GM18508 (cell line): ENCODE measurements at regions not wholly inside any gene's neighbourhood (a gene's known extent, or its start where the extent isn't known, plus 50 kb on each side); places are given as distances from the start of the nearest gene placed in this dataset.
"Not testable (repeated sequence)": the region's sequence is repeated elsewhere in the genome, so short reads cannot be mapped to it uniquely, and the experiment has no call there.

Source experiments
- ATAC-seq: cut with Tn5 transposase; IDR thresholded peaks from one replicate; pipeline ENCODE4 v1.9.1; 2021; ENCODE audit warnings: moderate number of reproducible peaks; ENCODE audit not compliant: insufficient read depth, unreplicated experiment

DNA sequence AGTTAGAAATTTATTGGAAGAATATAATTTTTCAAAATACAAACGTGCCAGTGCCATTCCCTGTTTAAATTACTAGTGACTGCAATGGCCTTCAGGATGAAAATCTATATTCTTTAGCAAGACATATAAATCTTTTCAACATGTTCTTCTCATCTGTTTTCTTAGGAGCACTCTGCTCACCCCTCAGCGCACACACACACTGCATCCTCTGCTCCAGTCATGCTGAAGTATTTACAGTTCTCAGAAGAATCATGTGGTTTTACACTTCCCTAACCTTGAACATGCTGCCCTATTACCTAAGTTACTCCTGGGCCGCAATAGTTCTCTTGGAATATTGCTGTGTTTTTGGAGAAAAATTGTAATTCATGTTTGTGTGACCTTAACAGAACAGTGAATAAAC is 820.6 kb downstream of the CDH8 start:
- ATAC-seq = no peak

DNA sequence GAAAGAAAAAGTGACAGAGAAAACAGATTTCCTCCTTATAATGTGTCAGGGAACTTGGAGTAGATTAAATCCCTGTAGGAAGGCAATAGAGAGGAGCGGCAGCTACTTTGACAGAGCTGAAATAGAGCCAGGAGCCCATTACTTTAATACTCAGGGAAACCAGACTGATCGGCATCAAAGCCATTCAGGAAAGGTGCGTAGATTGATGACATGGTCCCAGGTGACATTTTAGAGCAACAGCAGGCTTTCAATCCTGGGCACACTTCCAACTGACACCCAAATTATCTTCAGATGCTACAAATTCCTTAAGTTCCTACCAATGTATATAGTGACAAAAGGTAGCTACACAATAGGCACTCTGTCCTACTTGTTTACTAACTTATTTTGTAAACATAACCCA is 821.5 kb downstream of the CDH8 start:
- ATAC-seq = no peak

DNA sequence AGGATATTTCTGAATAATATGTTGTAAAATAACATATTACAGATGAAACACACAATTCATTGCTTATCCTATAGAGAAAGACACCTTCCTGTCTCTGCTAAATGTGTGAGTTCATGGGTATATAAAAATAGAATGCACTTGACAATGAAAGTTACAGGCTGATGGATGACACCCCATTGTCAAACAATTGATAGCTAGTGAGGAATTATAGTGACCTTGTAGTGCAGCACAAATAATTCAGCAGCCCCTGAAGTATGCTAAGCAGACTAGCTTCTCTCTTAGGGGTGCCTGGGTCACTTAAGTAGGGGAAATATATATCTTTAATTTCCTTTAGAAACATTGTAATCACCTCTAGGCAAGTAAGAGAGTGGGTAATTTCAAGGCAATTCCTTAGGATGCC is 826.2 kb downstream of the CDH8 start:
- ATAC-seq = no peak

DNA sequence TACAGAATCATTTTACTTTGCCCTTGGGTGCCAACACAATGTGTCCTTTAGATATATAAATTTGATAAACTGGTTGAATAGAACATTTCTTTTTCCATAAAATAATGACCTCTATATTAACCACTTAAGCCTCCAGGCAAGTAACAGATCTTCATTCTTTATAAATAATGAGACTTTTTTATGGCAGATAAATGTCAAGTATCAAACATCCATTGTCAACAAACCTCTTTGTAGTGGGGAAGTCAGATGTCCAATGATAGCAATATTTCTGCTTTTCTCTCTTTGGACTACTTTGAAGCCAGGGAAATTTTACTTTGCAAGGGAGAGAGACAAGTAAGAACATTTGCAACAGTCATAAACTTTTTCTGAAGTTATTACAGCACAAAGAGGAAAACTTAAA is 841.2 kb downstream of the CDH8 start:
- no peak for ATAC-seq

DNA sequence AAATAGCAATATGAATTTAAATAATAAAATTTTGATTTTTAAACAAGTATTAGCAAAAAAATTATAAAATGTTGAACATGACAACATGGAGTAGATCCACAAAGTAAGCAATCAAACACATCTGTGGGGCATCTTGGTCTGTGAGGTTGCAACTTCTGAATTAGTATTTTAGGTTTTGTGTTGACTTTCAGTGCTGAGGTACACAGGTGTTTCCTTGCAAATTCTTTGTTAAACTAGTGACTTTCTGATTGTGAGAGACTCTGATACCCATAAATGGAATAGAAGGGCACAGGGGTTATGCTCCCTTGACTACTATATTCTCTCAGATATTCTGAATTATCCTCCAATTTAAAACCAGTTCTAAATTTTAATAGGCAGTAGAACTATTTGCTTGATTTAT is 841.7 kb downstream of the CDH8 start:
- ATAC-seq = no peak

DNA sequence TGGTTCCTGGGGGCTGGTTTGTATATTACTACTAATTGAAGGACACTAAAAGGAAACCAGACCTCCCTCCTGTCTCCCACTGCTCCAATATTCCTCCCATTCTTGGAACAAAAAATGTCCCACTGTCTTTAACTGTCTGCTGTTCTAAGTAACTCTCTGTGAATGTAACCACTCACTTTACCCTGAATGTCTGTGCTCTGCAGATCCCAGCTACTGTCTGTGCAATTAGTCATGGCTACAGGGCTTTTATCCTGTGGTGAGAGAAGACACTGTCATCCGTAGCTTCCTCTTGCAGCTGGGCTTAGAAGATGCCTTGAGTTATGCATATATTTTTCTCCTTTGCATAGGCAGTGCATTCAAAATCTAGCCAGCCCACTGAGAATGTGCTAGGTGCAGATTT is 853.8 kb downstream of the CDH8 start:
- ATAC-seq = no peak

DNA sequence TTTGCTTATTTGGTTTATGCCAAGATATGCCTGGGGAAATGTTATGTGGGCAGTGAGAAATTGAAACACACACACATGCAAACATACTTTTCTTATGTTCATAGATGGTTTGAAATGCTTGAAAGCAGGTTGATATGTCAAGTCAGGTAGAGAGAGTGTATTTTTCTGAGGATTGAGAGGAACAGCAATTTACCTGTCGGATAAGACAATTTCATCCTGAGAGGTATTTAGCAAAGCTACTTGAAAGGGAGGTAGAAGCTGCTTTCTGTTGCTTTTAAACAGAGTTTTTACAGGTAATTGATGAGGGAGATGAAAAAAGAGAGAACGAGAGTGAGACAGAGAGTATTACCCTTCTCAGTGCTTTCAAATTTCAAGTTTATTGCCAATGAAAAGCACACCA is 854.3 kb downstream of the CDH8 start:
- ATAC-seq = no peak

DNA sequence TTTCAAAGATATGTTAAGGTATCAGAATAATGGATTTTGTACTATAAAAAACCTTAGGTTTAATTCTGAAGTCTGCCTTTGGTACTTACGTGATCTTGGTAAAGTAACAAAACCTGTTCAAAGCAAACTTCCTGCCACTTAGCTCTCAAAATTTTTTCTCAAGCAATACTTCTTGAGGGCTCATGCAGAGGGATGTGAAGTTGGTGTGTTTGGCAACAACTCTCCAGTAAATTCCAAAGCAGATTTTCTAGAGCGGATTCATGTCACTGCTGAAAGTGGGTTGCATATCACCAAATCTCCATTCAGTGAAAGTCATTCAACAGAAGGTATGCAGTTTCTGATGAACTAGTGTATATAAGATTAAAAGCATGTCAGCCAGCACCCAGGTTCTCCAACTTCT is 856.7 kb downstream of the CDH8 start:
- ATAC-seq = no peak

DNA sequence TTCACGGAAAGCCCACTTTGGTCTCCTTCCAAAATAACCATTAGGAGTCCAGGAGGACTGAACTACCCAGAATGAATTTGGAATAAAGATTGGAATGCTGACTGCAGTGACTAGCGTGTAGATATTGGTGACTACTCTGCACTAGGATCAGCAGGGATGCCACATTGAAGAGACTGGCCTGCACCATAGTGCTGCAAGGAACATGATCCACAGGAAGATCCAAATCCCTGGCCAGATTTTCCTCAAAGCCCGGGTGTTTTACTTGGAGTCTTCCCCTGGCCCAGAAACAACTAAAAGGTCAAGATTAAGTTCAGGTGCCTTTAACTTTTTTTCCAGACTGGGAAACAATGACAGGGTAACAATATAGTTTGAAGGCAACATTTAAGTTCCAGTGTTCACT is 870.4 kb downstream of the CDH8 start:
- ATAC-seq = no peak

DNA sequence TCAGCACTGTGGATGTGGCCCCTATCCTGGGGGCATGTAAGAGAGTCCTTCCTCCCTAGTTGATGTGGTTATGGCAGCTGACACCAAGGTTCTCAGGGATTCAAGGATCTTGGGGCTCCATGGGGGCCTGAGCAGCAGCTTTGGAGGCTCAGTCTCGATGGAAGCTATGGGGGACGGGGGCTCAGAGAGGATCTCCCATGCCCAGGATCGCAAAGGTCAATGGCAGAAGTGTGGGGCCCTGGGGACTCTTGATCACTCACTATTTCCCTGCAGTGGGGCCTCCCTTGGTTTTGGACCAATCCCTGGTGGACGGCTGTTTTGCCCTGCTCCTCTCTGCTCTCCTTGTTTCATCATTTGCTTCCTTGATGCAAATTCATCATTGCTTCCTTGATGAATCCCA is 885.9 kb downstream of the CDH8 start:
- no peak for ATAC-seq

DNA sequence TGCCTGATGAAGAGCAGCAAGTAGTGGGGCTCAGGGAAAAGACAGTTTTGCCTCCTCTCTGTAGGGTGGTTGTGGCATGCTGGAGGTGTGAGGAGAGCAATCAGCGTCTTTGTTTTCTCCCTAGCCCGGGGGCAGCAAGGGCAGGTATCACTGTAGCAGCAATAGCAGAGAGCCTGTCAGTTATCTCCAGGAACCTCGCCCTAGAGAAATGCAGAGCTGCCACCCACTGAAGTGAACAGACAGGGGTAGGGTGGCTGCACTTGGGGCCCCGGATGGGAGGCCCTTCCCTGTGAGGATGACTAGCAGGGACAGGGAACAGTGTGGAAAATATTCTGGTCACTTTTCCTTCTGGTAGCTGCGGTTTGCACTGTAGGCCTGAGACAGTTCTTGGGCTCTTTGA is 886.5 kb downstream of the CDH8 start:
- ATAC-seq = no peak

DNA sequence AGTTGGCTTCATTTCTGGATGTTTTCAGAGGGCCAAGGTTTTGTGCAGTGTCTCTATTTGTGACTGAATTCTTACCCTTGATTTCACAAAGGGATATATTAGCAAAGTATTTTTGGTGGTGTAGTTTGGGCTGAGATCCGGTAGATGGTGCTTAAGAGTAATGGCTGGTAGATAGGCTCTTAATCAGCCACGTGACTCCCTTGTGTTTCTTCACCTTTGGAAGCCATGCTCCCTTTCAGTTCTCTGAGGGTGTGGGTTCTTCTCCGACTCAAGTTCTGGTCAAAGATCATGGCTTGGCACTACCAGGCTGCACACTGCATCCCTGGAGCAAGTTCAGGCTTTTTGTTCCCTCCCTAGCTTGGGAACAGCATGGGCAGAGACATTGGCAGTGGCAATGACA is 887.3 kb downstream of the CDH8 start:
- no peak for ATAC-seq

DNA sequence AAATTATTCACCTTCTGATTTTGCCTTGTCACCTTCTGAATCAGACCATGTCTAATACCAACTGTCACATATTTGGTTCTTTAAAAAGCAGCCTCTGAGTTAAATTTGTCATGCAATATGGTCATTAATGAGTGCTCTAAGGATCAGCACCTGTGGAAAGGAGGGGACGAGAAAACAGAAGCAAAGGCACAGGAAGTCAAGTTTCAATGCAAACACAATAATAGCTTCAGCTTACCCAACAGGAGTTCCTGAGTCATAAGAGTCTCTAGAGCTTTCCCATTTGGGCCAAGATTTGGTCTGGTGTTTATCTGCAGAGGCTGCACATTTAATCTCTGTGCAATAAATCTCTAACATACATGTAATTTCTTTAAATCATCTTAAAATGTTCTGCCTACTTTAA is 889.8 kb downstream of the CDH8 start:
- ATAC-seq = no peak

DNA sequence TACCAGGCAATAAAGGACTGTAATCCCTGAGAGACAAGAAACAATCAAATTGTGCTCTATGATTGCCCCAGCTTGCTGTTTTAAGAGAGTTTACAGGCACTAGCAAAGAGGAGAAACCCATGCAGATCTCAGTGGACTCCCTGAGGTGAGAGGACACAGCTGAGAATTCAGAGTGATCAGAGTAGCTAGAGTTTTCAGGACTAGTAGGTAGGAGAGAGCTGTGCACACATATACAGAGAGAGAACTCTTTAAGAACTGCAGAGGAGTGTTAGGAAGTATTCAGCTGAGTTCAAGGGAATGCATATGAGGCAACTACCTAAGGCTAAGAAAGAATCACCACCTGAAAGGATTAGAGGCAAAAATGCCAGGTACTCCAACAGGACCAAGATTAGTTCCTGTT is 904.8 kb downstream of the CDH8 start:
- no peak for ATAC-seq

DNA sequence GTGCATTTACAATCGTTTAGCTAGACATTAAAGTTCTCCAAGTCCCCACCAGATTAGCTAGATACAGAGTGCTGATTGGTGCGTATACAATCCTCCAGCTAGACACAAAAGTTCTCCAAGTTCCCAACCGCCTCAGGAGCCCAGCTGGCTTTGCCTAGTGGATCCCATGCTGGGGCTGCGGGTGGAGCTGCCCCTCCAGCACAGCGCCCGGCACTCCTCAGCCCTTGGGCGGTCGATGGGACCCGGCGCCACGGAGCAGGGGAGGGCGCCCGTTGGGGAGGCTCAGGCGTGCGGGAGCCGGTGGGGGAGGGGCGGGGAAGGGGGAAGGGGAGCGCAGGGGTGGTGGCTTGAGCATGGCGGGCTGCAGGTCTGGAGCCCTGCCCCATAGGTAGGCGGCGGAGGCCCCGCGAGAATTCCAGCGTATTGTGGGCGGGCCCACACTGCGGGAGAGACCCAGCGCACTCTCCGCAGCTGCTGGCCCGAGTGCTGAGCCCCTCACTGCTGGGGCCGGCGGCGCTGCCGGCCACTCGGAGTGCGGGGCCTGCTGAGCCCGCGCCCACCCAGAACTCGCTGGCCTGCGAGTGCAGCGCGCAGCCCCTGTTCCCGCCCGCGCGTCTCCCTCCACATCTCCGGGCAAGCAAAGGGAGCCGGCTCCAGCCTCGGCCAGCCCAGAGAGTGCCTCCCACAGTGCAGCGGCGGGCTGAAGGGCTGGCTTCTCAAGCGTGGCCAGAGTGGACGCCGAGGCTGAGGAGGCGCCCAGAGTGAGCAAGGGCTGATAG is 907.5 kb downstream of the CDH8 start:
- no peak for ATAC-seq

DNA sequence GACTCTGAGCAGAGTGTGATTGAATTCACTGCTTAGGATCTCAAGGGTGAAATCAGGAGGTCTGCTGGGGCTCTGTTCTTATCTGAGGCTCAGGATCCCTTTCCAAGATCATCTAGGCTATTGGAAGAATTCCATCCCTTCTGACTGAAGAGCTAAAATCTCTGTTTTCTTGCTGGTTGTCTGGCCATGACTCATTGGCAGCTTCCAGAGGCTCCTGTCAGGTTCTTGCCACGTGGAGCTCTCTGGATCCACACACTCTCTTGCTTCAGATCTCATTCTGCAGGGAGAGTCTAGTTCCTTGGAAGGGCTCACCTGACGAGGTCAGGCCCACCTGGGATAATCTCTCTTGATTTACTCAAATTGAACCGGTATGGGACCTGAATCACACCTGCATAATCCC is 930.7 kb downstream of the CDH8 start:
- ATAC-seq = no peak

DNA sequence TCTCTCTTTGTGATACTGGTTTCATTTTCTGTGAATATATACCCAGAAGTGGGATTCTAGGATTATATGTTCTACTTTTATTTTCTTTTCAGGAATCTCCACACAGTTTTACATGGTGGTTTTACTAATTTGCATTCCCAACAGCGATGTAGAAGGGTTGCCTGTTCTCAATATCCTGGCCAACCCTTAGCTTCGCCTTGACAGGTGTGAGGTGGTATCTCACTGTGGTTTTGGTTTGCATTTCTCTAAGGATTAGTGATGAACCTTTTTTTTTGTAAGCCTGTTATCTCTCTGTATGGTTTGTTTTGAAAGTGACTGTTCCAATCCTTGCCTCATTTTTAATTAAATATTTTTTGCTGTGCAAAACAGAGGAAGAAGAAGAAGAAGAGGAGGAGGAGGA is 937.7 kb downstream of the CDH8 start:
- no peak for ATAC-seq

DNA sequence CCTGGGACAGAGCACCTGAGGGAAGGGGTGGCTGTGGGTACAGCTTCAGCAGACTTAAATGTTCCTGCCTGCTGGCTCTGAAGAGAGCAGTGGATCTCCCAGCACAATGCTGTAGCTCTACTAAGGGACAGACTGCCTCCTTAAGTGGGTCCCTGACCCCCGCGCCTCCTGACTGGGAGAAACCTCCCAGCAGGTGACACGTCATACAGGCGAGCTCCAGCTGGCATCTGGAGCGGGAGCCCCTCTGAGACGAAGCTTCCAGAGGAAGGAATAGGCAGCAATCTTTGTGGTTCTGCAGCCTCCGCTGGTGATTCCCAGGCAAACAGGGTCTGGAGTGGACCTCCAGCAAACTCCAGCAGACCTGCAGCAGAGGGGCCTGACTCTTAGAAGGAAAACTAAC is 944.9 kb downstream of the CDH8 start:
- not testable (repeated sequence) for ATAC-seq

DNA sequence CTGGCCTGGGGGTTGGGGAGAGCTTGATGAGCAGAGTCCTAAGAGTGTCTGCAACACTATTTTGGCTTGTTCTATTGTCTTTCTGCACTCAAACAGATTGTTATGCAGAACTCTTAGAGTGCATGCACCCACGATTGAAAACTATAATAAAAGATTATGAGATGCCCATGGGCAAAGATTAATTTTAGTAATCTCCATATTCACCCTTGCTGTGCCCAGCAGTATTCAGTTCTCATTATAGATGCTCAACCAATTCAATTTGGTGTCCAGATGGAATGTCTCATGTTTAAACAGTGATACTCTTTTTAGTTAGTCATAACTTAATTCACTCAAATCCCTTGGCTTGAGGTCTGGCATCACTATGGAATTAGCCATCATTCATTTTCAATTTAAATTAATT is 952.5 kb downstream of the CDH8 start:
- ATAC-seq = no peak

DNA sequence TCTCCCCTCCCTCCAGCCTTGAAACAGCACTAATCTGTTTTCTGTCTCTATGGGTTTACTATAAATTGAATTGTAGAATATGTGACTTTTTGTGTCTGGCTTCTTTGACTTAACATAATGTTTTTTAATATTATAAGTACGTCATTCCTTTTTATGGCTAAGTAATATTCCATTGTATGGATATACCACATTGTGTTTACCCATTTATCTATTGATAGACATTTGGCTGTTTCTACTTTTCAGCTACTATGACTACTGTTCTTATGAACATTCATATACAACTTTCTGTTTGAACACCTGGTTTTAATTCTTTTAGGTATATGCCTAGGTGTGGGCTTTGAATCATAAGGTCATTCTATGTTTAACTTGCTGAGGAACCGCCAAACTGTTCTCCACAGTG is 961.9 kb downstream of the CDH8 start:
- no peak for ATAC-seq

DNA sequence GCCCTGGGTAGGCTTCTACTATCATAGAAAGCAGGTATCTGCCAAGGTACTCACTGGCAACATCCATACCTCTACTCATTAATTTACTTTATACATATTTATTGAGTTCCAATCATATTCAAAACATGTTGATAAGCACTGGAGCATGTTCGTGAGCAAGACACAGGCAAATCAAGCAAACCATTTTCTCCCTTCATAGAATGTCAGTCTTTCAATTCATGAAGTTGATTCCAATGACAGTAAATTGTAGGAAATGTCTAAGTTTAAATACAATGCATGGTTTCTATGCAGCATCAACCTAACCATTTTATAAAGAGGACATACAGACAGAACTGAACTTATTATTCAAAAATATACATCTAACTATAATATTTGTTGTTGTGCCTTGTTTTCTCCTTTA is 978.6 kb downstream of the CDH8 start:
- no peak for ATAC-seq

DNA sequence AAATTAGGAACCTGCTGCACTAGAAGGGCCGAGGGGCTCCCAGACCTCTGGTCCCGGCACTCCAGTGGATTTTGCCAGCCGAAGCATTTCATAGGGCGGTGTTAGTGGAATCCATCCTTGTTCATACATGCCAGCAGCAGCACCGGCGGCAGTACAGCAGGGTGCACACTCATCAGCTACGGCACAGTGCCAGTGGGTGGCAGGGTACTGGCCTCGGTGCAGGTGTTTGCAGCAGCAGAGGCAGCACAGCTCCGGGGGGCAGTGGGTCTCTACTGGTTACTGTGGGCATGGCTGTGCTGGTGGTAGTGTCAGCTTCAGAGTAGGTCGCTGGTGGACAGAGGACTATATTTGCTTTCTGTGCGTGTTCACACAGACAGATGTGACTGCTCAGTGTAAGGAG is 985.7 kb downstream of the CDH8 start:
- ATAC-seq = no peak

DNA sequence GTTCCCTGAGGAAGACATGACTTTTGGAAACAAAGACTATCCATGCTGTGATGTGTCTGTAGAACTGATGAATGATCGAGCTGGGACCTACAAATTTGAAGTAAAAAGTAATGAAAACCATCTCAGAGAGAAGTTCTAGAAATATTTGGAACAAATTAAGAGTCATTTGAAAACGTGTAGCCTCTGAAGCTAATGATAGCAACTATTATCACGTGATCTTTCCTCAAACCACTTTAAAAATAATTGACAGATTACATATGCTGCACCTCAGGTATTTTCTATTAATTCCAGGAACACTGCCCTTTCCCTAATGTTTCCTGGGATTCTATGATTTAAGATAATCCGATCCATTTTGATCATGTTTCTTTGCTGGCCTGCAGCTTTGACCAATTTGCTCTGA is 990.3 kb downstream of the CDH8 start:
- no peak for ATAC-seq
